H1 (cell line): ENCODE measurements at regions not wholly inside any gene's neighbourhood (a gene's known extent, or its start where the extent isn't known, plus 50 kb on each side); places are given as distances from the start of the nearest gene placed in this dataset.

ENCODE experiments used
- CTCF ChIA-PET: fragments of 300-600 bp; sonication (Branson Sonifier 250); formaldehyde crosslinking; loops from one replicate; lab custom pipeline; 2021; ENCODE audit not compliant: partially characterized antibody; lab: Charles Lee
- POLR2A ChIA-PET: fragments of 300-600 bp; sonication (Branson Sonifier 250); formaldehyde crosslinking; loops from one replicate; lab custom pipeline; 2021; ENCODE audit warnings: inconsistent platforms; ENCODE audit not compliant: partially characterized antibody; lab: Charles Lee
- DNase-seq, 2 experiments: peaks; one replicate each; pipeline versions ENCODE4 v3.0.0 to v3.0.0-alpha.2; 2010 to 2022; ENCODE audit warnings: low spot score in 2 of 2, low read depth in 1 of 2, mixed read lengths in 1 of 2
- FAIRE-seq: peaks from 2 replicates; lab custom pipeline; 2011; peaks lifted over from hg19 to GRCh38; lab: Jason Lieb, UNC
- H2AFZ ChIP-seq: 2 replicates; pipeline ENCODE4 v1.8.1; 2012; ENCODE audit warnings: low read length, inconsistent platforms
- H2AK5ac ChIP-seq: 2 replicates; pipeline ENCODE4 v1.6.1; 2013; ENCODE audit warnings: low read depth, low read length
- H2BK120ac ChIP-seq: replicated peaks from 2 replicates; pipeline ENCODE3; 2013; ENCODE audit warnings: low read depth, low read length, inconsistent platforms
- H2BK12ac ChIP-seq: 2 replicates; pipeline ENCODE4 v1.6.1; 2013; ENCODE audit warnings: low read depth, low read length
- H2BK15ac ChIP-seq: 2 replicates; pipeline ENCODE4 v1.6.1; 2013; ENCODE audit warnings: low read length
- H2BK20ac ChIP-seq: 2 replicates; pipeline ENCODE4 v1.6.1; 2013; ENCODE audit warnings: low read length
- H2BK5ac ChIP-seq: 2 replicates; pipeline ENCODE4 v1.6.1; 2013; ENCODE audit warnings: low read depth, low read length
- H3K14ac ChIP-seq: 2 replicates; pipeline ENCODE4 v1.6.1; 2013; ENCODE audit warnings: inconsistent platforms; ENCODE audit not compliant: insufficient read length
- H3K18ac ChIP-seq: 2 replicates; pipeline ENCODE4 v1.6.1; 2013; ENCODE audit warnings: low read length; ENCODE audit errors: extremely low read depth
- H3K23ac ChIP-seq: 2 replicates; pipeline ENCODE4 v1.6.1; 2013; ENCODE audit warnings: inconsistent platforms; ENCODE audit not compliant: insufficient read length
- H3K23me2 ChIP-seq: 2 replicates; pipeline ENCODE4 v1.6.1; 2013; ENCODE audit warnings: low read depth, low read length
- H3K27ac ChIP-seq: 2 replicates; pipeline ENCODE4 v1.6.1; 2011; ENCODE audit warnings: low read depth, low read length, inconsistent platforms
- H3K27me3 ChIP-seq, 4 experiments: replicated peaks in 1 of 4; 1 replicate in 1 of 4; 2 replicates in 3 of 4; pipeline versions ENCODE4 v1.6.1 to v1.8.1; 2011 to 2013; ENCODE audit warnings: low read length in 3 of 4, mild to moderate bottlenecking in 3 of 4, inconsistent platforms in 2 of 4, mixed read lengths in 2 of 4, moderate library complexity in 1 of 4; ENCODE audit not compliant: control insufficient read depth in 3 of 4, insufficient read depth in 3 of 4; ENCODE audit errors: extremely low read depth in 1 of 4
- H3K36me3 ChIP-seq, 4 experiments: 2 replicates each; pipeline versions ENCODE4 v1.6.1 to v1.8.1; 2011 to 2013; ENCODE audit warnings: mild to moderate bottlenecking in 4 of 4, low read length in 3 of 4, moderate library complexity in 2 of 4, control low read depth in 1 of 4, inconsistent platforms in 1 of 4; ENCODE audit not compliant: insufficient read depth in 4 of 4, control insufficient read depth in 2 of 4
- H3K4ac ChIP-seq: replicated peaks from 2 replicates; pipeline ENCODE3; 2013; ENCODE audit warnings: low read length, low read depth, mixed read lengths, inconsistent platforms; ENCODE audit not compliant: insufficient read length
- H3K4me1 ChIP-seq, 4 experiments: replicated peaks in 1 of 4; 1 replicate in 1 of 4; 2 replicates in 3 of 4; pipeline versions ENCODE4 v1.6.1 to v1.8.1; 2011 to 2013; ENCODE audit warnings: low read length in 3 of 4, inconsistent platforms in 2 of 4, mixed read lengths in 1 of 4; ENCODE audit not compliant: insufficient read depth in 4 of 4, control insufficient read depth in 3 of 4
- H3K4me2 ChIP-seq, 2 experiments: 2 replicates each; pipeline versions ENCODE4 v1.6.1 to v1.8.1; 2011 to 2013; ENCODE audit warnings: low read depth in 2 of 2, low read length in 2 of 2, control low read depth in 1 of 2, inconsistent platforms in 1 of 2, mild to moderate bottlenecking in 1 of 2; ENCODE audit not compliant: insufficient read depth in 1 of 2
- H3K4me3 ChIP-seq, 4 experiments: fragments of 200-600, 300-600 bp in 1 of 4; sonication (generic), shearing (Covaris generic), sonication (Bioruptor Twin) in 1 of 4; 2 replicates each; pipeline versions ENCODE4 v1.5.1 to v1.8.1; 2011 to 2016; ENCODE audit warnings: low read length in 4 of 4, low read depth in 3 of 4, control low read depth in 2 of 4, inconsistent platforms in 2 of 4, mild to moderate bottlenecking in 2 of 4, mixed read lengths in 1 of 4, moderate library complexity in 1 of 4; ENCODE audit not compliant: insufficient read depth in 2 of 4; ENCODE audit errors: extremely low read depth in 1 of 4
- H3K56ac ChIP-seq: replicated peaks from 2 replicates; pipeline ENCODE3; 2013; ENCODE audit warnings: low read depth, mild to moderate bottlenecking, mixed read lengths, low read length, inconsistent platforms; ENCODE audit not compliant: insufficient read length
- H3K79me1 ChIP-seq: 2 replicates; pipeline ENCODE4 v1.6.1; 2013; ENCODE audit warnings: low read depth, low read length, control low read depth
- H3K79me2 ChIP-seq, 2 experiments: 2 replicates each; pipeline versions ENCODE4 v1.6.1 to v1.8.1; 2012 to 2013; ENCODE audit warnings: low read length in 2 of 2, mild to moderate bottlenecking in 2 of 2, inconsistent platforms in 1 of 2; ENCODE audit not compliant: insufficient read depth in 2 of 2, control insufficient read depth in 1 of 2
- H3K9ac ChIP-seq, 4 experiments: replicated peaks in 1 of 4; 1 replicate in 1 of 4; 2 replicates in 3 of 4; pipeline versions ENCODE4 v1.6.1 to v1.8.1; 2011 to 2013; ENCODE audit warnings: low read depth in 3 of 4, low read length in 3 of 4, control low read depth in 2 of 4, mild to moderate bottlenecking in 2 of 4, moderate library complexity in 2 of 4, inconsistent platforms in 1 of 4; ENCODE audit errors: extremely low read depth in 1 of 4
- H3K9me3 ChIP-seq, 2 experiments: 2 replicates each; pipeline versions ENCODE4 v1.6.1 to v1.8.1; 2012 to 2013; ENCODE audit warnings: mild to moderate bottlenecking in 2 of 2, moderate library complexity in 2 of 2, control low read depth in 1 of 2, inconsistent platforms in 1 of 2, low read depth in 1 of 2, low read length in 1 of 2, mixed read lengths in 1 of 2; ENCODE audit not compliant: insufficient read depth in 2 of 2
- H4K20me1 ChIP-seq, 2 experiments: replicated peaks in 1 of 2; 2 replicates each; pipeline versions ENCODE3 to v1.8.1; 2011 to 2013; ENCODE audit warnings: inconsistent platforms in 2 of 2, low read length in 2 of 2, mild to moderate bottlenecking in 1 of 2; ENCODE audit not compliant: insufficient read depth in 2 of 2, control insufficient read depth in 1 of 2
- H4K5ac ChIP-seq: 2 replicates; pipeline ENCODE4 v1.6.1; 2013; ENCODE audit warnings: low read length, low read depth, mixed read lengths, inconsistent platforms; ENCODE audit not compliant: insufficient read length
- H4K8ac ChIP-seq: 2 replicates; pipeline ENCODE4 v1.8.0; 2013; ENCODE audit warnings: mild to moderate bottlenecking, moderate library complexity, low read length, inconsistent platforms; ENCODE audit not compliant: insufficient read depth; ENCODE audit errors: extremely low read depth
- H4K91ac ChIP-seq: replicated peaks from 2 replicates; pipeline ENCODE3; 2013; ENCODE audit warnings: low read length, mixed read lengths, inconsistent platforms; ENCODE audit not compliant: insufficient read length
- CHD1 ChIP-seq: IDR thresholded peaks from 2 replicates; pipeline ENCODE4 v1.6.1; 2012; ENCODE audit warnings: low read depth, low read length, improper control_type of control experiment
- CHD2 ChIP-seq: IDR thresholded peaks from 2 replicates; pipeline ENCODE4 v1.6.1; 2012; ENCODE audit warnings: low read length, improper control_type of control experiment
- E2F6 ChIP-seq: IDR thresholded peaks from 2 replicates; pipeline ENCODE4 v1.6.1; 2012; ENCODE audit warnings: inconsistent platforms
- JUND ChIP-seq: IDR thresholded peaks from 2 replicates; pipeline ENCODE4 v1.6.1; 2011; ENCODE audit warnings: mild to moderate bottlenecking, improper control_type of control experiment, low read length
- KDM5A ChIP-seq: fragments of 200-600 bp; IDR thresholded peaks from 2 replicates; pipeline ENCODE4 v1.7.1; 2012; ENCODE audit warnings: mild to moderate bottlenecking, low read length, inconsistent platforms, mixed read lengths
- MAFK ChIP-seq: IDR thresholded peaks from 2 replicates; pipeline ENCODE4 v1.6.1; 2012; ENCODE audit warnings: low read depth, mild to moderate bottlenecking, improper control_type of control experiment, low read length
- NRF1 ChIP-seq: IDR thresholded peaks from 2 replicates; pipeline ENCODE4 v1.6.1; 2011; ENCODE audit warnings: mild to moderate bottlenecking, low read depth, low read length, improper control_type of control experiment
- POU5F1 ChIP-seq: IDR thresholded peaks from 2 replicates; pipeline ENCODE4 v1.6.1; 2011; ENCODE audit warnings: low read depth, mild to moderate bottlenecking, low read length, moderate library complexity
- RAD21 ChIP-seq, 2 experiments: IDR thresholded peaks in 1 of 2; conservative IDR thresholded peaks in 1 of 2; 2 replicates each; pipeline ENCODE4 v1.6.1; 2011; ENCODE audit warnings: low read depth in 2 of 2, low read length in 2 of 2, improper control_type of control experiment in 1 of 2, inconsistent platforms in 1 of 2, mild to moderate bottlenecking in 1 of 2, moderate library complexity in 1 of 2
- RFX5 ChIP-seq: IDR thresholded peaks from 2 replicates; pipeline ENCODE4 v1.6.1; 2011; ENCODE audit warnings: low read depth, low read length, improper control_type of control experiment, borderline replicate concordance
- SP4 ChIP-seq: IDR thresholded peaks from 2 replicates; pipeline ENCODE4 v1.6.1; 2012; ENCODE audit warnings: low read length, inconsistent platforms
- WGBS, 2 experiments: shearing (Covaris generic) in 1 of 2; methylation state at CpG; one replicate each; pipeline versions ENCODE4 v1.1.6 to v1.1.7; 2013 to 2015; ENCODE audit warnings: low lambda C conversion rate in 2 of 2, mixed read lengths in 2 of 2, inconsistent platforms in 1 of 2, low coverage in 1 of 2, missing lambda C conversion rate in 1 of 2; ENCODE audit not compliant: insufficient replicate concordance in 2 of 2, insufficient coverage in 1 of 2, insufficient read length in 1 of 2; ENCODE audit errors: extremely low coverage in 1 of 2, missing lambda C conversion rate in 1 of 2; 5-methylcytosine and 5-hydroxymethylcytosine counted together

GRCh38 chr6:168157272-168158212, 78.5 kb upstream of the FRMD1 start:
- Histone ChIP-seq H2AFZ (no peak overlapping the region), H3K79me1 (no peaks in the 10 kb centered on the region), H2BK5ac (no peak overlapping the region), H3K18ac (no peak overlapping the region; the same call in 1 of the 2 replicates), H2BK20ac (no peak overlapping the region), H3K23me2 (no peaks in the 10 kb centered on the region; the same call in 1 of the 2 replicates), H3K4ac (no peak overlapping the region), H2BK12ac (no peak overlapping the region), H3K9me3 (no peaks in the 10 kb centered on the region), H3K14ac (no peak overlapping the region), H3K36me3 (no peaks in the 10 kb centered on the region), H3K27me3 (peaks cover 0 to 2% (median 0%) of the 10 kb centered on the region in 4 experiments; a peak in 1 of 7 replicates), H3K79me2 (no peaks in the 10 kb centered on the region), H3K23ac (no peak overlapping the region), H4K5ac (no peak overlapping the region), H3K27ac (no peak overlapping the region; the same call in 1 of the 2 replicates), H3K9ac (no peak overlapping the region), H4K8ac (no peak overlapping the region), H4K20me1 (no peaks in the 10 kb centered on the region), H3K4me3 (no peak overlapping the region), H2AK5ac (no peak overlapping the region), H4K91ac (no peak overlapping the region), H3K4me1 (peaks cover 4 to 12% (median 8%) of the 10 kb centered on the region in 4 experiments; a peak in 6 of 7 replicates), H2BK120ac (no peak overlapping the region), H2BK15ac (0 out of 2 replicates have a peak overlapping the region, but pooled peaks have one; percentile 14), H3K56ac (no peak overlapping the region), H3K4me2 (peak overlapping the region; percentile 21 to 34; a peak in 2 of 4 replicates)
- POLR2A ChIA-PET = interaction anchor here (1.1 to 1.4 kb wide), 2 partner anchors 10 to 23 kb away, joined by 3 read pairs; no protein-coding TSS in a partner anchor
- TF ChIP-seq SP4 = no peak
- TF ChIP-seq CHD1 = no peak
- TF ChIP-seq E2F6 = no peak
- no peak for TF ChIP-seq RAD21 (IDR thresholded peaks at IDR 0.05 in 1 of 2, conservative IDR thresholded peaks at IDR 0.05 in 1 of 2; ENCODE audit: low read depth in 2 of 2, low read length in 2 of 2)
- TF ChIP-seq NRF1 = no peak
- TF ChIP-seq MAFK = no peak
- no peak for TF ChIP-seq CHD2
- no peak for TF ChIP-seq POU5F1
- no peak for TF ChIP-seq RFX5
- no peak for TF ChIP-seq JUND
- TF ChIP-seq KDM5A = no peak
- CTCF ChIA-PET = interaction anchor here (0.6 to 1.5 kb wide), 6 partner anchors 19 to 213 kb away, joined by 3 to 5 read pairs (median 4); no protein-coding TSS in a partner anchor
- peak in 1 of 2 experiments; percentile 52 for DNase-seq
- peak; percentile 85 for FAIRE-seq
- 62% methylated on average over 18 of the region's 18 CpGs; no CpG with 5 or more reads in 1 of the 2 experiments for WGBS, 2 experiments
